IPS DF 19.7 (cell line): ENCODE measurements at regions not wholly inside any gene's neighbourhood (a gene's known extent, or its start where the extent isn't known, plus 50 kb on each side); places are given as distances from the start of the nearest gene placed in this dataset.

ENCODE experiments used
- DNase-seq: peaks from one replicate; pipeline ENCODE4 v3.0.0-alpha.2; 2013; ENCODE audit warnings: low read depth, low spot score

DNA sequence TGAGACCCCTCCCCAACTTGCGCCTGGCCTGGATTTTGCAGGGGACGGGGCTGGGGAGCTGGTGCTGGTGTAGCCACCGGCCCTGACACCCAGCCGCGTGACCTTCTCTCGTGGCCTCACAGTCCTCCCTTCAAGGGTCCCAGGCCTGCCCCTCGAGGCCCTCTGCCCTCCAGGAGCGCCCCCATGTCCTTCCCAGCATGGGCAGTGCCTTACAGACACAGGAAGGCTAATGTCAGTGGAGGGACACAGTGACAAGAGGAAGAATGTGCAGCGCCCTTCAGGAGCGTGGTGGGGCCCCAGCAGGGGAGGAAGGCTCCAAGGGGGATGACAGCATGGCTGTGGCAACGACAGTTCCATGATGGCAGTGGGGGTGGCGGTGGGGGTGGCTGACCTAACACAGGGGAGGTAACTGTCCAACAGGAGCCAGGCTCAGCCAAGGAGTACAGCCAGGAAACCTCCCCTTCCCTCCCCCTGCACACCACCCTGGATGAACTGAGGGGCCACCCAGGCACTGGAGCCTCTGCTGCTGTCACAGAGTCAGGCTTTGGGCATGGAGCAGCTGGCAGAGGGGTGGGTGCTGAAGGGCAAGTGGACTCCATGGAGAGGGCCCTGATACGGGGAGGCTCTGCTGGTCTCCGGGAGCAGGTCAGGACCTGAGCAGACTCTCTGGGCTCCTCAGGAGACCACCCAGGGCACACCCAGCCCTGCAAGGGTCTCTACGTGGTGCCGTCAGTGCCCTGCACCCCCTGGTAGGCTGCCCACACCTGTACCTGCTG lies 76.0 kb upstream of the RET start:
- DNase-seq: no peak

DNA sequence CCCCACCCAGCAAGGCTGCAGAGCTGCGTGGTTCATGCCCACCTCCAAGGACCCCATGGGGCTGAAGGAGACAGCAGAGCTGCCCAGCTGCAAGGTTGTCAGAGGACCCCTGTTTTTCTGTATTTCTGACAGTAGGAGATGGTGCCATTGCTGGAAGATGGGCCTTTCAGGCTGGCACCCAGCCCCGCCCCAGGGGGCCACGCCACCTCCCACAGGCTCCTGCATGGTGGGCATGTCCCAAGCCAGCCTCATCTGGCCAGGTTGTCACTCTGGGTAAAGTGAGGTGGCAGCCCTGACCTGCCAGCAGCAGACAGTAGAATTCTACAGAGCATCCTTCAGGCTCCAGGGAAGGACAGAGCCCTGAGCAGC lies 75.5 kb upstream of the RET start:
- no peak for DNase-seq

DNA sequence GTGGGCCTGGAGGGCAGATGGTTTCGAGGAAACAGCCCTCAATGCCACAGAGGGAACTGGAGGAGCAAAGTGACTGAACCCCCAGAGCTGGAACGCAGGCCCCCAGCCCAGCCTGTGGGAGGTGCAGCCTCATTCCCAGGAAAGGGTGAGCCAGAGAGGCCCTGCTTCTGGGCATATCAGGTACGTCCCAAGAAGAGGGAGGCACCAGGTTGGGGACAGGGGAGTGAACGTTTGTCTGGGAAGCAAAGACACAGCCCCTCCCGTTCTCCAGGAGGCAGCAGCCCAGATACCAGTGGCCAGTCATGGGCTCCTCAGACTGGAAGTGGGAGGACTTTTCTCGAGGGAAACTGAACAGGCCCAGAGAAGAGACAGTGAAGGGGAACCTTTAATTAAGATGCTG lies 74.3 kb upstream of the RET start:
- DNase-seq: no peak

DNA sequence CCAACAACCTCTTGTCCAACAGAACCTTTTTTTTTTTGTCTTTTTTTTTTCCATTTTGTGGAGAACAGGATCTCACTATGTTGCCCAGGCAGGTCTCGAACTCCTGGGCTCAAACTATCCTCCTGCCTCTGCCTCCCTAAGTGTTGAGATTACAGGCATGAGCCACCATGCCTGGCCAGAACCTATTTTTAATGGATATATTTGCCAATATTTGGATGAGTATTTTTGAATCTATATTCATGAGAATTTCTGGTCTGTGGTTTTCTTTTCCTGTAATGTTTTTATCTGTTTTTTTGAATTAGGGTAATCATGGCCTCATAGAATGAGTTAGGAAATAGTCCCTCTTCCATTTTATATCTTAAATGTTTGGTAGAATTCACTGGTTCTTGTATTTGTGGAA lies 70.4 kb upstream of the RET start:
- DNase-seq: no peak

DNA sequence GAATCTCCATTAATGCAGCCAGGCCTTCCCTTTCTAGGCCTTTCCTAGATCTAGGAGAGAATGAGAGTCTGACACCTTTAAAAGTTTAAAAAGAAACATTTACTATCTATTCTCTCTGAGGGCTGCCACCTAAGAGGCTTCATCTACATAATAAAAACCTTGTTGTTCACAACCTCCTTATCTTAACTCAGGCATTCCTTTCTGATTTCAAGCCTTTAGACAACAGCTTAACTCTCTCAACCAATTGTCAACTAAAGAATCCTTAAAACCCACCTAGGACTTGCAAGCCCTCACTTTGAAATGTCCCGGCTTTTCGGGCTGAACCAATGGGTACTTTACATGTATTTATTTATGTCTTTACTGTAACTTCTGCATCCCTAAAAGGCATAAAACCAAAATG lies 64.3 kb upstream of the RET start:
- peak; percentile 83 for DNase-seq

DNA sequence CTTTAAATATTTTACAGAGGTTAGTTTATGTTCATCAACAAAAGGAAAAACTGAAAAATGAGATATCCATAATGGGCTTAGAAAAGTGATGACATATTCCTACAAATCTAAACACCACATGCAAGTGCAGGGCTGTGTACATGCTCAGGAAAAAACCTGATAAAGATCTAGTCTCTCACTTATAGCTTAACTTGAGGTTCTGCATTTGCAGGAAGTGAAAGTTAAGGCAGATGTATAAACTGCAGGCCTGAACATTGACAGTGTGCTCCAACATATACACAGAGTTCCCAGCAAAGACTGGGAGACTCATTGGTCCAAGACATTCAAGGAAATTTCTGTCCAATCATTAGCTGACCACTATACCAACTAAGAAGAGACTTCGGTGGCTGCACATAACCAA lies 63.8 kb upstream of the RET start:
- no peak for DNase-seq

DNA sequence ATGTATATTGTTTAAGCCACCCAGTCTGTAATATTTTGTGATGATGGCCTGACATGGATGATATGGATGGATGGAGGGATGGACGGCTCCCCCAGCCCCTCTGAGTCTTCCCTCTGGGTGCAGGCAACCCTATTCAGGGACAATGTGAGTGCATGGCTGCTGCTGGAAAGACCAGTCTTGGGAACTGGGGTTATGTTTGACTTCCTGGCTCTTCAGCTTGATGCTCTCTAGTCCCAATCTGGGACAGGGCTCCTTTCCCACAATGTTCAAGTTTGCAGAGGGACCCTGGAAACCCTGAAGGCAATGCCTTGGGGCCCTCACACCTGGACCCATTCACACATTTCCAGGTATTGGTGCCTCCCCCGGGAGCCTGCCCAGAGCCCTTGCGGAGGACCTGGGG lies 52.3 kb upstream of the RET start:
- DNase-seq: no peak

DNA sequence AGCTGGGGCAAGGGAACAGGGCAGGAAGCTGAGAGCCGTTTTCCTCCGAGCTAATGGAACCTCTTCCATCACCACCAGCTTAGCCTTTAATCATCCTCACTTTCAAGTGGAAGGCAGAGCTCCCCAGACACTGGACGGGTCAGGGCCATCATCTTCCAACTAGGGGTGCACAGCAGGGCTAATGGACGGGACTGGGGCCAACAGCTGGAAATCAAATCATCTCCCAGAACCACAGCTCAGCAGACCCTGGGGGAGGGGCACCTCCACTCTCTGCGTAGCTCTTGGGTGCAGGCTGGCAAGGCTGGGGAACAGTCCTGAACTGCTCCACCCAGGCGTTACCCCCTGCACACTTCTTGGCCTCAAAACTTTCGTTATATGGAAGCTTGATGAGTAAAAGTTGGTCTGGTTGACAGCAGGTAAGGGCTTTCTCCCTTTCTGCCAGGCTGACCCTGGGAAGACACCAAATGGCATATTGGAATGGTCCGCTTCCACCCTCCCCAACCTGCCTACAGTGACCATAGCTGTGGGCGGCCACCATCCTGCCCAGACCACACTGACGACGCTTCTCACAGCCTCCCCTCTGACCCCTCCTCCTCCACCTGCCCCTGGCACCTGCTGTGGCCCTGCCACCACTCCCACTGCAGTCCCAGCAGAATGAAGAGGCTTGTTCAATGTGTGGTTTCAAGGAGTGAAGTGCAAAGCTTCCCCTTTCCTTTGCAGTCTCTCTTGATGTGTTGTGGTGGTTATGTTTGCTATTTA lies 51.7 kb upstream of the RET start:
- DNase-seq: no peak

DNA sequence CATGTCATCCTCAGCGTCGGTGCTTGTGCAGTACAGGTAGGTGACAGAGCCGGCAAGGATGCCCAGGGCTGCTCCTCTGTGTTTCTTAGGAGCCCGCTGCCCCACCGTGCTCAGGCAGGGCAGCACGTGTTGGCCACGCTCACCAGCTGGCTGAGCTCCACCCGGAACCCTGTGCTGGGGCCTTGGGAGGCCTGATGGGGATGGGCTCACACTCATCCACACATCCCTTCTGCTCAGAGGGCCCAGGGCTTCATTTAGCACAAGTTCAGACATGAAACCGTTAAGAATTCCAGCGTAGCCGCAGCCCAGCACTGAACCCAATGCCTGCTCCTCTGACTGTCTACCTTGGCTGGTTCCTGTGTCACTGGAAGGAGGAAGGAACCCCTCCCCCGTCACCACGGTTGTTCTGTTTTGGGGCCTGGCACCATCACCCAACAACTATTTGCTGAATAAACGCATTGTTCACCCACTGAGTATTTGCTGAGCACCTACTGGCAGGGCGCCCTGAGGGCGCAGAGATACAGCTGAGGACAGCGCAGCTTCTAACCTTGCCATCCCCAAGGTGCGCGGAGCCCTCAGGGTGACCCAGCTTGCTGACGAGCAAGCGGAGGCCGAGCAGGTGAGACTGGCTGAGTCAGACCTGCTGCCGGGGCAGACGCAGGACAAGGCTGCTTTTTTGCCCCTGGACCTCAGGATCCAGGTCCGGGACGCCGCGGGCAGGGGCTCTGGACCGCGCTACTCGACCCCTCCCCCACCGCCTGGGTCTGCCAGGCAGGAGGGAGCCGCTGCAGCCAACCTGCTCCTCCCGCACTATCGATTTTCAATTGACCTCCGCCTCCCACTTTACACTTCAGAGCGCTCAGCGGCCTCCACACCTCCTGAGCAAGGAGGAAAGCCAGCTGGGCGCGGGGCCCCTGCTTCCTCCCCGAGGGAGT lies 50.6 kb upstream of the RET start:
- peak; percentile 57 for DNase-seq
